Aorta (tissue), 5 donors: ENCODE measurements at regions not wholly inside any gene's neighbourhood (a gene's known extent, or its start where the extent isn't known, plus 50 kb on each side); places are given as distances from the start of the nearest gene placed in this dataset.
"Not testable (repeated sequence)": the region's sequence is repeated elsewhere in the genome, so short reads cannot be mapped to it uniquely, and the experiment has no call there.

Experiments
- ATAC-seq: fragments of 200-7000 bp; cut with Tn5 transposase; one replicate; pipeline ENCODE4 v1.9.1; 2022; ENCODE audit warnings: moderate library complexity; ENCODE audit not compliant: low FRiP score
- DNase-seq, 2 donors: peaks; one replicate each; pipeline ENCODE4 v3.0.0-alpha.2; 2020
- H3K27ac ChIP-seq, 2 donors: one replicate each; pipeline ENCODE4 v1.5.1; 2013; ENCODE audit warnings: low read length in 2 of 2, mild to moderate bottlenecking in 2 of 2, moderate library complexity in 2 of 2, control low read depth in 1 of 2, inconsistent platforms in 1 of 2, low read depth in 1 of 2
- H3K27me3 ChIP-seq, 2 donors: one replicate each; pipeline ENCODE4 v1.6.1; 2013; ENCODE audit warnings: control low read depth in 1 of 2, low read length in 1 of 2, mild to moderate bottlenecking in 1 of 2, moderate library complexity in 1 of 2; ENCODE audit not compliant: insufficient read depth in 2 of 2, control insufficient read depth in 1 of 2
- H3K36me3 ChIP-seq, 2 donors: one replicate each; pipeline ENCODE4 v1.6.1; 2013; ENCODE audit warnings: control low read depth in 1 of 2, low read length in 1 of 2, mild to moderate bottlenecking in 1 of 2; ENCODE audit not compliant: insufficient read depth in 2 of 2, control insufficient read depth in 1 of 2
- H3K4me1 ChIP-seq, 2 donors: one replicate each; pipeline ENCODE4 v1.6.1; 2013; ENCODE audit warnings: low read length in 2 of 2, control low read depth in 1 of 2, mild to moderate bottlenecking in 1 of 2, moderate library complexity in 1 of 2; ENCODE audit not compliant: insufficient read depth in 2 of 2, control insufficient read depth in 1 of 2
- H3K4me3 ChIP-seq, 2 donors: one replicate each; pipeline ENCODE4 v1.5.1; 2013; ENCODE audit warnings: low read length in 2 of 2, control low read depth in 1 of 2, mild to moderate bottlenecking in 1 of 2
- H3K9me3 ChIP-seq: one replicate; pipeline ENCODE4 v1.6.1; 2013; ENCODE audit warnings: mild to moderate bottlenecking, low read length; ENCODE audit not compliant: control insufficient read depth
- WGBS, 2 donors: extraction: QIAGEN DNeasy Blood & Tissue Kit; methylation state at CpG; one replicate each; pipeline ENCODE4 v1.1.7; 2013; 5-methylcytosine and 5-hydroxymethylcytosine counted together
- intact Hi-C, 2 donors: fragments of 100-400 bp; cut with DNase I; formaldehyde crosslinking; loops; one replicate each; pipeline versions ENCODE4 v1.14.2 to v1.15.0; 2022
- donor health status: healthy with polysubstance abuse.
- donor health status: Bipolar disorder and iron deficiency.
- donor health status: DM: no; HTN: no; CAD: no.
- donor health status: DM: no; HTN: no; CAD: no.
- donor health status: DM: yes; HTN: yes; CAD: no.

- Histone ChIP-seq H3K4me1 (no peaks in the 10 kb centered on the region), H3K4me3 (no peak overlapping the region), H3K36me3 (no peaks in the 10 kb centered on the region), H3K27me3 (no peaks in the 10 kb centered on the region), H3K27ac (no peak overlapping the region), H3K9me3 (peaks cover 4% of the 10 kb centered on the region)
- WGBS, 2 donors = 76 to 84% methylated on average over 3 of the region's 3 CpGs
- intact Hi-C loops = no loop called here
- DNase-seq = no peak
- no peak for ATAC-seq
Observed at GRCh38 chr10:118971876-118972275, 57.6 kb upstream of the NANOS1 start.

- Histone ChIP-seq H3K9me3 (peaks cover 4% of the 10 kb centered on the region), H3K4me3 (no peak overlapping the region), H3K36me3 (no peaks in the 10 kb centered on the region), H3K27ac (no peak overlapping the region), H3K4me1 (no peaks in the 10 kb centered on the region), H3K27me3 (no peaks in the 10 kb centered on the region)
- intact Hi-C loops = no loop called here
- ATAC-seq = no peak
- DNase-seq = no peak
- WGBS, 2 donors = 76 to 81% methylated on average over 1 of the region's 1 CpG
Observed at GRCh38 chr10:118973744-118974143, 55.8 kb upstream of the NANOS1 start.

- no peak overlapping the region for H3K4me3 ChIP-seq
- H3K27ac ChIP-seq = no peak overlapping the region
- intact Hi-C loops = no loop called here
- H3K4me1 ChIP-seq = no peaks in the 10 kb centered on the region
- H3K9me3 ChIP-seq = peaks cover 4% of the 10 kb centered on the region
- ATAC-seq (no peak), DNase-seq (no peak)
- H3K27me3 ChIP-seq = no peaks in the 10 kb centered on the region
- no peaks in the 10 kb centered on the region for H3K36me3 ChIP-seq
- 80 to 84% methylated on average over 3 of the region's 3 CpGs for WGBS, 2 donors
Observed at GRCh38 chr10:118974951-118975350, 54.6 kb upstream of the NANOS1 start.

- DNase-seq, H3K27me3 ChIP-seq, ATAC-seq, H3K9me3 ChIP-seq, intact Hi-C loops, H3K4me1 ChIP-seq, H3K36me3 ChIP-seq, H3K27ac ChIP-seq, H3K4me3 ChIP-seq: not testable (repeated sequence)
- WGBS, 2 donors = 93 to 95% methylated on average over 3 of the region's 3 CpGs
Observed at GRCh38 chr10:118976219-118976618, 53.3 kb upstream of the NANOS1 start.

- DNase-seq = no peak
- Histone ChIP-seq H3K27ac (no peak overlapping the region), H3K9me3 (peaks cover 4% of the 10 kb centered on the region), H3K36me3 (no peaks in the 10 kb centered on the region), H3K27me3 (no peaks in the 10 kb centered on the region), H3K4me3 (no peak overlapping the region), H3K4me1 (no peaks in the 10 kb centered on the region)
- 81 to 83% methylated on average over 5 of the region's 5 CpGs for WGBS, 2 donors
- intact Hi-C loops = no loop called here
- no peak for ATAC-seq
Observed at GRCh38 chr10:118977022-118977599, 52.4 kb upstream of the NANOS1 start.

GRCh38 chr10:118977835-118978234 lies 51.7 kb upstream of the NANOS1 start:
- Histone ChIP-seq H3K4me1 (no peaks in the 10 kb centered on the region), H3K4me3 (no peak overlapping the region), H3K27me3 (no peaks in the 10 kb centered on the region), H3K9me3 (peaks cover 4% of the 10 kb centered on the region), H3K27ac (no peak overlapping the region), H3K36me3 (no peaks in the 10 kb centered on the region)
- 83% methylated on average over 13 of the region's 13 CpGs for WGBS, 2 donors
- intact Hi-C loops = no loop called here
- no peak for ATAC-seq
- no peak for DNase-seq

GRCh38 chr10:118978316-118978997 lies 51.1 kb upstream of the NANOS1 start:
- Histone ChIP-seq H3K27ac (no peak overlapping the region), H3K36me3 (no peaks in the 10 kb centered on the region), H3K4me1 (no peaks in the 10 kb centered on the region), H3K9me3 (peaks cover 4% of the 10 kb centered on the region), H3K4me3 (no peak overlapping the region), H3K27me3 (no peaks in the 10 kb centered on the region)
- 86 to 88% methylated on average over 14 of the region's 14 CpGs for WGBS, 2 donors
- DNase-seq = no peak
- intact Hi-C loops = no loop called here
- no peak for ATAC-seq

GRCh38 chr10:118978998-118979350 lies 50.5 kb upstream of the NANOS1 start:
- WGBS, 2 donors = 95 to 98% methylated on average over 6 of the region's 6 CpGs
- no peaks in the 10 kb centered on the region for H3K4me1 ChIP-seq
- H3K4me3 ChIP-seq = no peak overlapping the region
- H3K9me3 ChIP-seq = peaks cover under 1% of the 10 kb centered on the region
- no peak for ATAC-seq
- intact Hi-C loops = no loop called here
- no peaks in the 10 kb centered on the region for H3K27me3 ChIP-seq
- H3K27ac ChIP-seq = no peak overlapping the region
- no peak for DNase-seq
- no peaks in the 10 kb centered on the region for H3K36me3 ChIP-seq

GRCh38 chr10:118979661-118980060 lies 49.9 kb upstream of the NANOS1 start:
- 91 to 94% methylated on average over 8 of the region's 8 CpGs for WGBS, 2 donors
- DNase-seq (no peak), ATAC-seq (peak; percentile 26)
- H3K27ac ChIP-seq = no peak overlapping the region
- H3K4me3 ChIP-seq = no peak overlapping the region
- no peaks in the 10 kb centered on the region for H3K36me3 ChIP-seq
- intact Hi-C loops = no loop called here
- H3K4me1 ChIP-seq = no peaks in the 10 kb centered on the region
- H3K27me3 ChIP-seq = no peaks in the 10 kb centered on the region
- no peaks in the 10 kb centered on the region for H3K9me3 ChIP-seq
